SK-N-MC (cell line): ENCODE measurements at regions not wholly inside any gene's neighbourhood (a gene's known extent, or its start where the extent isn't known, plus 50 kb on each side); places are given as distances from the start of the nearest gene placed in this dataset.

ENCODE experiments used
- DNase-seq: peaks from one replicate; pipeline ENCODE4 v3.0.0-alpha.2; 2011; ENCODE audit warnings: low read depth, low spot score
- H3K27ac ChIP-seq: fragments of 200-600 bp; sonication (generic); 2 replicates; pipeline ENCODE4 v1.5.1; 2016; ENCODE audit warnings: mixed run types
- H3K36me3 ChIP-seq: fragments of 200-600 bp; sonication (generic); 2 replicates; pipeline ENCODE4 v1.6.1; 2017; ENCODE audit warnings: antibody characterized with exemption, low read length, mixed read lengths; ENCODE audit not compliant: insufficient read depth
- H3K4me3 ChIP-seq: fragments of 200-600 bp; sonication (generic); 2 replicates; pipeline ENCODE4 v1.5.1; 2016
- H3K9ac ChIP-seq: fragments of 200-600 bp; sonication (generic); 2 replicates; pipeline ENCODE4 v1.8.0; 2017; ENCODE audit warnings: mixed run types, mixed read lengths; ENCODE audit not compliant: insufficient read length
- H3K9me3 ChIP-seq: fragments of 200-600 bp; sonication (generic); 2 replicates; pipeline ENCODE4 v1.6.1; 2017; ENCODE audit warnings: low read depth, mild to moderate bottlenecking, antibody characterized with exemption, low read length, moderate library complexity, mixed read lengths
- EZH2 ChIP-seq: fragments of 200-600 bp; sonication (generic); IDR thresholded peaks from one replicate; pipeline ENCODE4 v1.6.1; 2017; ENCODE audit warnings: antibody characterized with exemption
- FOXP2 ChIP-seq: optimal IDR thresholded peaks from 2 replicates; pipeline ENCODE3; 2011; ENCODE audit warnings: mild to moderate bottlenecking, moderate library complexity; ENCODE audit not compliant: insufficient read depth; ENCODE audit errors: extremely low read length, control extremely low read depth
- POLR2AphosphoS5 ChIP-seq: IDR thresholded peaks from 2 replicates; pipeline ENCODE4 v1.6.1; 2012; ENCODE audit warnings: mild to moderate bottlenecking, low read depth, low read length, borderline replicate concordance

DNA sequence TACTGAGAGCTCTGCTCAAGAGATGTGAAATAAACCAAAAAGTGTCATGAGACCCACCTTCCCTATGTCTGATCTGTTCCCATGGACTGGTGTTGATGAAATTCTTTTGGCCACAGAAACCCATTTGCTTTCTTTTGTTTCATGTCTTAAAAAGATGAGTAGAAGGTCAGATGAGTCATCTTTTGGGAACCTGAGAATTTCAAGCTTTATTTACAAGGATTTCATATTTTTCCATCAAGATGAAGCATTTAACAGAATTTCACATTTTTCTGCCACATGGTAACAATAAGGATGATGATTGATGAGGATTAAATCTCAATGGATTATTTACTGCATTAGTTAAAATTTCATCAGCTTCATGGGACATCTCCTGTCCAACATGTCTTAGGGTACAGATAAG lies 337.8 kb downstream of the DEPDC1B start:
- no peak overlapping the region for H3K27ac ChIP-seq
- H3K4me3 ChIP-seq: no peak overlapping the region
- H3K36me3 ChIP-seq: no peaks in the 10 kb centered on the region
- no peak for DNase-seq
- H3K9ac ChIP-seq: no peak overlapping the region
- H3K9me3 ChIP-seq: no peaks in the 10 kb centered on the region
- no peak for TF ChIP-seq FOXP2
- no peak for TF ChIP-seq EZH2
- no peak for TF ChIP-seq POLR2AphosphoS5

DNA sequence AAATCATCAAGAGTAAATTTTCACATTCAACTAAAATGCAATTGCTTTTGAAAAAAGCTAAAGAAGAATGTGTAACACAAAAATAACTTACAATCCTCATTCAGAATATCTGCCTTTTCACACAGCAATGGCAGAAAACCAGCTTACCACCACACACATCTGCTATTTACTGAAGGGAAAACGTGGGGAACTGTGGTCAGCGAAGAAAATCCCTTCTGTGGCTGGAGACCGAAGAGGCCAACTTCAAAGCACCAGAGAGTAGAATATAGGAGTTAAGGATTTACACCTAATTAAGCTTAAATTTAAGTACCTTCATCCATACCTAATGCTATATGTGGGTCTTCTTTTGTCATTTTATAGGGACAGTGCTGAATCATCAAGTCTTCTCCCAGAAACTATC lies 339.6 kb downstream of the DEPDC1B start:
- Histone ChIP-seq H3K36me3 (no peaks in the 10 kb centered on the region), H3K9me3 (no peaks in the 10 kb centered on the region), H3K9ac (no peak overlapping the region), H3K27ac (no peak overlapping the region), H3K4me3 (no peak overlapping the region)
- TF ChIP-seq FOXP2: no peak
- TF ChIP-seq EZH2: no peak
- TF ChIP-seq POLR2AphosphoS5: no peak
- DNase-seq: no peak

DNA sequence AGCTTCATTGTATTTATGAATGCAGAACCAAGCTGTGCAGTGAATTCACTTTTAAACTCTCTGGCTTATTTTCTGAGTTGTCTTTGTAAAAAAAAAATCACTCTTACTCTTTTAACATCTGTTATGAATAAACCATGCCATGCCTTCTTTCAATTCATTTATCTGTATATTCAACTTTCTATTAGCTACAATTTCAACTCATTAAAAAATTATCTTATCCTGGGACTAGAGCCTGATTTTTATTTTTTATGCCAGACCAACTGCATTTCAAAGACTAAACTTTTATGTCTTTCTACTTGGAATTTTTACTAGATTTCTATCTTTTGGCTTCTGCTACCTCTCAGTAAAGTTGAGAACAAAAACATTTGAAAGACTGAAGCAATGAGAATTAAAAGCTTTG lies 342.7 kb downstream of the DEPDC1B start:
- Histone ChIP-seq H3K9ac (no peak overlapping the region), H3K4me3 (peak overlapping the region; percentile 24), H3K27ac (peak overlapping the region; percentile 85), H3K36me3 (no peaks in the 10 kb centered on the region), H3K9me3 (no peaks in the 10 kb centered on the region)
- TF ChIP-seq EZH2 (no peak), POLR2AphosphoS5 (no peak), FOXP2 (no peak)
- DNase-seq: peak; percentile 35

DNA sequence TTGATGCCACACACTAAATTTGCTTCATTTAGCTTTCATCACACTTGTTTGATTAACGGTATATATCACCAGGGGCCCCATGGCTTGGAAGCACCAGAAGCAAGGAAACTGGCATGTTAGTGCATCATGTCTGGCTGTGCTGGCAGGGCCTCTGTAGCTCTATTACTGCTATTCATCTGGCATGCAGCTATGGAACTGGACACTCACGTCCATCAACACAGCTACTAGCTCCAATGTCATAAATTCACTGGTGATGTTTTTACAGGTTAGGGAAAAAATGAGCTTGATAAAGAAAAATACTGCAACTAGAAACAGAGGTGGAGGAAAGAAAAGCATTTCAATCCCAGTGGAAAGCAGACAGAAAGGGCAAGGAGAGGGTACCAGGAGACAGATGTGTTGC lies 343.2 kb downstream of the DEPDC1B start:
- TF ChIP-seq POLR2AphosphoS5 (no peak), FOXP2 (no peak), EZH2 (no peak)
- Histone ChIP-seq H3K4me3 (peak overlapping the region; percentile 24), H3K36me3 (no peaks in the 10 kb centered on the region), H3K27ac (peak overlapping the region; percentile 85), H3K9me3 (no peaks in the 10 kb centered on the region), H3K9ac (no peak overlapping the region)
- DNase-seq: no peak

DNA sequence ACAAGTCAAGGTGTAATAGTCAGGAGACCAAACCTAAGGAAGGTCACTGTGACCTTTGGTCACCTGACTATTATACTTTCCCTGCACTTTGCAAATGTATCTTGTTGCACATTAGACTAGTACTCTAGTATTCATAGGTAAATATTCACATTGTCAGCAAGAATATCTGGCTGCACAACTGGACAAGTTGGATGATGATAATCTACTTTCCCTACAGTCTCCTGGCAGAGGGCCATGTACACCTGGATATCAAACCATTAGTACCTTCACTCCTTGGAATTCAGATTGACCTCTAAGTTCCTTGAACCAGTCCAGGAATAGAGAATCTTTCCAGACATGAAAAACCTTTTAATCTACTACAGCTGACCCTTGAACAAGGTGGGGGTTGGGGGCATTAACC lies 344.8 kb downstream of the DEPDC1B start:
- no peak overlapping the region for H3K27ac ChIP-seq
- H3K4me3 ChIP-seq: no peak overlapping the region
- no peak overlapping the region for H3K9ac ChIP-seq
- H3K36me3 ChIP-seq: no peaks in the 10 kb centered on the region
- TF ChIP-seq FOXP2 (no peak), POLR2AphosphoS5 (no peak), EZH2 (no peak)
- H3K9me3 ChIP-seq: no peaks in the 10 kb centered on the region
- no peak for DNase-seq

DNA sequence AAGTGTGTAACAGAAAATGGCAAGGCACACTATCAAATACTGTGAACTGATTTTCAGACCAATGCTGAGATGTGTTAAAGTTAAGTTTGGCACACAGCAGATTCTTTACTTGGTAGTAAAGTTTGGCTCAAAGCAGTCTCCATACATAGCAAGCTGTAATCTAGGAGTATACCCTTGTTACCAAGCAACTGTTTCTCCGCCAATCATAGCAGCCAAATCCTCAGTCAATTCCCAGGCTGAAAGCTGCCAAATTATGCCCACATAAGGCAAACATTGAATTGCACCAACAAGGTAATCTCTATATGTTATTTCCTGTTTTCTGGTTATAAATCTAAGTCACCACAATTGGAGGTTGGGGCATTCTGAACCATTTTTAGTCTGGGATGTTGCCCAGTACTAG lies 345.7 kb downstream of the DEPDC1B start:
- H3K4me3 ChIP-seq: no peak overlapping the region
- no peak overlapping the region for H3K27ac ChIP-seq
- no peak for DNase-seq
- H3K9me3 ChIP-seq: no peaks in the 10 kb centered on the region
- TF ChIP-seq EZH2 (no peak), FOXP2 (no peak), POLR2AphosphoS5 (no peak)
- H3K36me3 ChIP-seq: no peaks in the 10 kb centered on the region
- H3K9ac ChIP-seq: no peak overlapping the region

DNA sequence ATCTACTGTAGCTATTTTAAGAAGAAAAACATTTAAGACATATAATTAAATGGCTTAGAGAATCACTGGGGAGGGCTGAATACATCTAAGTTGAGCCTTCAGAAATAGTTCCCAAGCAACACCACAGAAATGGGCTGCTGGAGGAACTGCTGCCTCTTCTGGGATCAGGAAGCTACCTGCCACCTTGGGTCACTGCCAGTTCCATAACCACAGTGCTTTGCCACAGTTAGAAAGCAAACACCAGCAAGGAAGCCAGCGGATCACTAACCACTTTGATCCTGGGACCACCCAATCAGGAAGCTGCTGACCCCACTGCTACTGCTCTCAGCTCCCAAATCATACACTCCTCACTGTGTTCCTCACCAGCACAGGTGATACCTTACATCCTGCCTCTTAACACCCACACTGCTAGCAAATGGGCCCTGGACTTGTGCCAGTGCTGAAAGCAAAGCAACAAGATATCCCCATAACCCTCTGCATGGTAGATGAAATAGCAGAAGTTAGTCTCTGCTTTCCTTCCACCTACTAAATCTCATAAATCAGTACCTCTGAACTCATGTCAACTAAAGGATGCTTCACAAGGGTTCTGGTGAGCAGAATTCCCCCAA lies 346.9 kb downstream of the DEPDC1B start:
- Histone ChIP-seq H3K36me3 (no peaks in the 10 kb centered on the region), H3K4me3 (no peak overlapping the region), H3K9me3 (no peaks in the 10 kb centered on the region), H3K9ac (no peak overlapping the region), H3K27ac (no peak overlapping the region)
- DNase-seq: no peak
- TF ChIP-seq FOXP2 (no peak), EZH2 (no peak), POLR2AphosphoS5 (no peak)

DNA sequence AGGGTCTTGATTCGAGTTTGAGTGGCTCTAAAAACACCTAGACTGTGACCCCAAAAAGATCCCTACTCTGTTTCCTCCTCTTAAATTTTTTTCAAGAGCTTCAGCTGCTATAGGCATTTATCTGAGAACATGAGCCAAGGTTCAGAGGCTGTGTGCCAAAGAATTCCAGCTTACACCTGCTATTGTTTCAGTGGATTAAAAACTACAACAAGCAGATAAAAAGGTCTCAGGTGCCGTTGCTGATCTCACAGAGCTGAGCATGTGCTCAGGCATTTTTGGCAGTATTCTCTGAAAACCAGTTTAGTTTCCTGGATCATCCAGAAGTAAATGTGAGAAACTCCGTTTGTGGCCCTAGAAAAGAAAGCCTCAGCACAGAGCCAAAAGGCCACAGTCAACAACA lies 349.2 kb downstream of the DEPDC1B start:
- no peak overlapping the region for H3K4me3 ChIP-seq

DNA sequence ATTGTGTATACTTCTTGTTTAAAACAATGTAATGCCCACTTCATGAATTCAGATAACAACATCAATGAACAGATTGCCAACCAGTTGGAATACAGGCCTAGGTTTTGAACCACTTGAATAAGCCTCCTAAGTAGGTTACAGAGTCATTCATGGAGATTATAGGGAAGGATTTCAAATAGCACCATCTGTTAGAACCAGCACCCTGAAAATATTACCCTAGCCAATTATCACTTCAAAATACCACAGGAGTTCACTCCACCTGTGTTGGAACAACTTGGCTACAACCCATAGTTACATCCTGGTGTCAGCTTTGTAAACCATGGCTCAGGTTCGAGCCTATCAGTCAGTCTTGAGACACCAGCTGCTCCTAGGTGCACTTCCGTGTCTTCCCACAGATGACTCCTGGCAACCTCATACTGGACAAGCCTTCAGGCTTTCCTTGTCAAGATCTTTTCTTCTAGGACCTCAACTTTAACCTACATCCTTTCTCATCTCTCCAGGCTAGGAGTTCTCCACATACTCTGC lies 350.0 kb downstream of the DEPDC1B start:
- no peaks in the 10 kb centered on the region for H3K36me3 ChIP-seq
- TF ChIP-seq EZH2 (no peak), FOXP2 (no peak), POLR2AphosphoS5 (no peak)
- no peak overlapping the region for H3K4me3 ChIP-seq
- no peak overlapping the region for H3K27ac ChIP-seq
- no peak overlapping the region for H3K9ac ChIP-seq
- no peak for DNase-seq
- no peaks in the 10 kb centered on the region for H3K9me3 ChIP-seq

More for the DNA sequence above, 349.2 kb downstream of the DEPDC1B start:
- Histone ChIP-seq H3K36me3 (no peaks in the 10 kb centered on the region), H3K27ac (no peak overlapping the region), H3K9me3 (no peaks in the 10 kb centered on the region), H3K9ac (no peak overlapping the region)
- TF ChIP-seq POLR2AphosphoS5: no peak
- no peak for TF ChIP-seq EZH2
- no peak for TF ChIP-seq FOXP2
- no peak for DNase-seq
